Testis (tissue), 2 donors: ENCODE measurements at regions not wholly inside any gene's neighbourhood (a gene's known extent, or its start where the extent isn't known, plus 50 kb on each side); places are given as distances from the start of the nearest gene placed in this dataset.

ENCODE experiments used
- CTCF ChIP-seq, 3 experiments: fragments of 450-650 bp in 2 of 3; fragments of 200-600 bp in 1 of 3; sonication (generic) in 1 of 3; IDR thresholded peaks; one replicate each; pipeline ENCODE4 v1.5.1; 2016 to 2019; ENCODE audit warnings: antibody characterized with exemption in 3 of 3, mild to moderate bottlenecking in 2 of 3, moderate library complexity in 1 of 3
- POLR2A ChIP-seq: fragments of 450-650 bp; IDR thresholded peaks from one replicate; pipeline ENCODE4 v1.6.1; 2017; ENCODE audit warnings: antibody characterized with exemption, mild to moderate bottlenecking, moderate library complexity

- no peak for TF ChIP-seq POLR2A
- TF ChIP-seq CTCF (IDR thresholded peaks at IDR 0.05) = no peak
Measured at GRCh38 chr5:91436241-91436640, 53.1 kb upstream of the ARRDC3 start.
